GM18520 (cell line): ENCODE measurements at regions not wholly inside any gene's neighbourhood (a gene's known extent, or its start where the extent isn't known, plus 50 kb on each side); places are given as distances from the start of the nearest gene placed in this dataset.
"Not testable (repeated sequence)": the region's sequence is repeated elsewhere in the genome, so short reads cannot be mapped to it uniquely, and the experiment has no call there.

ENCODE experiments used
- ATAC-seq: cut with Tn5 transposase; IDR thresholded peaks from one replicate; pipeline ENCODE4 v1.9.1; 2021; ENCODE audit not compliant: unreplicated experiment

GRCh38 chr10:105745596-105746148 is 1104.6 kb downstream of the SORCS3 start:
- ATAC-seq, result no peak

GRCh38 chr10:105743343-105744056 is 1102.4 kb downstream of the SORCS3 start:
- no peak for ATAC-seq

GRCh38 chr10:105742923-105743322 is 1101.8 kb downstream of the SORCS3 start:
- ATAC-seq, result no peak

GRCh38 chr10:105742184-105742583 is 1101.1 kb downstream of the SORCS3 start:
- no peak for ATAC-seq

- no peak for ATAC-seq
Measured at GRCh38 chr10:105734479-105734878, 1093.4 kb downstream of the SORCS3 start.

- no peak for ATAC-seq
Measured at GRCh38 chr10:105733924-105734323, 1092.8 kb downstream of the SORCS3 start.

- no peak for ATAC-seq
Measured at GRCh38 chr10:105729428-105729827, 1088.3 kb downstream of the SORCS3 start.

- not testable (repeated sequence) for ATAC-seq
Measured at GRCh38 chr10:105727586-105727985, 1086.5 kb downstream of the SORCS3 start.

- no peak for ATAC-seq
Measured at GRCh38 chr10:105727131-105727530, 1086.0 kb downstream of the SORCS3 start.

GRCh38 chr10:105726149-105726548 is 1085.1 kb downstream of the SORCS3 start:
- ATAC-seq, result no peak

- no peak for ATAC-seq
Measured at GRCh38 chr10:105725007-105725406, 1083.9 kb downstream of the SORCS3 start.

GRCh38 chr10:105718207-105718995 is 1077.3 kb downstream of the SORCS3 start:
- ATAC-seq, result no peak

GRCh38 chr10:105714728-105715127 is 1073.6 kb downstream of the SORCS3 start:
- ATAC-seq, result no peak

- ATAC-seq, result no peak
Measured at GRCh38 chr10:105707603-105708002, 1066.5 kb downstream of the SORCS3 start.

- ATAC-seq, result no peak
Measured at GRCh38 chr10:105706281-105707026, 1065.4 kb downstream of the SORCS3 start.

GRCh38 chr10:105702211-105702610 is 1061.1 kb downstream of the SORCS3 start:
- ATAC-seq, result no peak

- no peak for ATAC-seq
Measured at GRCh38 chr10:105700218-105700617, 1059.1 kb downstream of the SORCS3 start.

GRCh38 chr10:105699504-105699903 is 1058.4 kb downstream of the SORCS3 start:
- no peak for ATAC-seq

GRCh38 chr10:105698592-105698991 is 1057.5 kb downstream of the SORCS3 start:
- ATAC-seq, result no peak

- no peak for ATAC-seq
Measured at GRCh38 chr10:105697290-105697780, 1056.2 kb downstream of the SORCS3 start.

GRCh38 chr10:105691811-105692210 is 1050.7 kb downstream of the SORCS3 start:
- ATAC-seq, result no peak
